ENCODE measurements at regions not wholly inside any gene's neighbourhood (a gene's known extent, or its start where the extent isn't known, plus 50 kb on each side); places are given as distances from the start of the nearest gene placed in this dataset.

- TF ChIP-seq CTCF (IDR thresholded peaks at IDR 0.05) (no peak), POLR2A (IDR thresholded peaks at IDR 0.05) (no peak)
Observed at GRCh38 chr7:119482671-119483070, 790.3 kb upstream of the KCND2 start.

Measured in heart left ventricle (tissue), 13 donors.